OCI-LY3 (cell line): ENCODE measurements at regions not wholly inside any gene's neighbourhood (a gene's known extent, or its start where the extent isn't known, plus 50 kb on each side); places are given as distances from the start of the nearest gene placed in this dataset.

Experiments used
- CTCF ChIP-seq: fragments of 200-600, 300-600 bp; sonication (generic); IDR thresholded peaks from 2 replicates; pipeline ENCODE4 v1.5.1; 2014; ENCODE audit warnings: antibody characterized with exemption, low read length, low read depth
- EZH2phosphoT487 ChIP-seq: fragments of 200-600 bp; shearing (Covaris generic); IDR thresholded peaks from 2 replicates; pipeline ENCODE4 v1.6.1; 2018; ENCODE audit warnings: antibody characterized with exemption, mixed run types, low read depth

- no peak for TF ChIP-seq CTCF
- TF ChIP-seq EZH2phosphoT487, result no peak
Measured at GRCh38 chr18:45505497-45506206, 109.6 kb upstream of the SLC14A2 start.
